ENCODE measurements at regions not wholly inside any gene's neighbourhood (a gene's known extent, or its start where the extent isn't known, plus 50 kb on each side); places are given as distances from the start of the nearest gene placed in this dataset.

- DNase-seq (ENCODE audit: low read depth): no peak
- TF ChIP-seq CTCF (IDR thresholded peaks at IDR 0.05; ENCODE audit: low read depth, low read length, missing control alignments): no peak
- H3K4me3 ChIP-seq (ENCODE audit: low read depth, low read length): no peak overlapping the region
Measured at GRCh38 chr22:49170053-49170452, 657.6 kb downstream of the BRD1 start.

- no peak for DNase-seq (ENCODE audit: low read depth)
- no peak overlapping the region for H3K4me3 ChIP-seq (ENCODE audit: low read depth, low read length)
- no peak for TF ChIP-seq CTCF (IDR thresholded peaks at IDR 0.05; ENCODE audit: low read depth, low read length, missing control alignments)
Measured at GRCh38 chr22:49169074-49169744, 658.5 kb downstream of the BRD1 start.

GRCh38 chr22:49168219-49168813, 659.4 kb downstream of the BRD1 start:
- no peak overlapping the region for H3K4me3 ChIP-seq (ENCODE audit: low read depth, low read length)
- no peak for DNase-seq (ENCODE audit: low read depth)
- TF ChIP-seq CTCF (IDR thresholded peaks at IDR 0.05; ENCODE audit: low read depth, low read length, missing control alignments): no peak

GRCh38 chr22:49166746-49167145, 660.9 kb downstream of the BRD1 start:
- TF ChIP-seq CTCF (IDR thresholded peaks at IDR 0.05; ENCODE audit: low read depth, low read length, missing control alignments): no peak
- H3K4me3 ChIP-seq (ENCODE audit: low read depth, low read length): no peak overlapping the region
- DNase-seq (ENCODE audit: low read depth): no peak

GRCh38 chr22:49166211-49166610, 661.5 kb downstream of the BRD1 start:
- H3K4me3 ChIP-seq (ENCODE audit: low read depth, low read length): no peak overlapping the region
- DNase-seq (ENCODE audit: low read depth): no peak
- no peak for TF ChIP-seq CTCF (IDR thresholded peaks at IDR 0.05; ENCODE audit: low read depth, low read length, missing control alignments)

- H3K4me3 ChIP-seq (ENCODE audit: low read depth, low read length): no peak overlapping the region
- no peak for DNase-seq (ENCODE audit: low read depth)
- no peak for TF ChIP-seq CTCF (IDR thresholded peaks at IDR 0.05; ENCODE audit: low read depth, low read length, missing control alignments)
Measured at GRCh38 chr22:49164773-49165320, 662.8 kb downstream of the BRD1 start.
